MM.1S (cell line): ENCODE measurements at regions not wholly inside any gene's neighbourhood (a gene's known extent, or its start where the extent isn't known, plus 50 kb on each side); places are given as distances from the start of the nearest gene placed in this dataset.

Experiments
- CTCF ChIP-seq: fragments of 300-600 bp; sonication (generic); IDR thresholded peaks from 2 replicates; pipeline ENCODE4 v1.5.1; 2016; ENCODE audit warnings: antibody characterized with exemption, low read length, mixed read lengths
- EZH2 ChIP-seq: fragments of 300-600 bp; sonication (generic); optimal IDR thresholded peaks from 2 replicates; pipeline ENCODE3; 2017; ENCODE audit warnings: low read depth, mild to moderate bottlenecking, antibody characterized with exemption, low read length, mixed read lengths

GRCh38 chr16:5480431-5481195, 383.0 kb upstream of the EEF2KMT start:
- TF ChIP-seq CTCF (no peak), EZH2 (no peak)
